GM12873 (cell line): ENCODE measurements at regions not wholly inside any gene's neighbourhood (a gene's known extent, or its start where the extent isn't known, plus 50 kb on each side); places are given as distances from the start of the nearest gene placed in this dataset.

Experiments used
- TF ChIP-seq, protein P1 (sequence below): IDR thresholded peaks from 2 replicates; pipeline ENCODE4 v1.5.1; 2012; ENCODE audit warnings: low read depth, mild to moderate bottlenecking, moderate library complexity, low read length, control low read depth; ENCODE audit not compliant: insufficient read depth; ENCODE audit errors: missing control alignments

DNA sequence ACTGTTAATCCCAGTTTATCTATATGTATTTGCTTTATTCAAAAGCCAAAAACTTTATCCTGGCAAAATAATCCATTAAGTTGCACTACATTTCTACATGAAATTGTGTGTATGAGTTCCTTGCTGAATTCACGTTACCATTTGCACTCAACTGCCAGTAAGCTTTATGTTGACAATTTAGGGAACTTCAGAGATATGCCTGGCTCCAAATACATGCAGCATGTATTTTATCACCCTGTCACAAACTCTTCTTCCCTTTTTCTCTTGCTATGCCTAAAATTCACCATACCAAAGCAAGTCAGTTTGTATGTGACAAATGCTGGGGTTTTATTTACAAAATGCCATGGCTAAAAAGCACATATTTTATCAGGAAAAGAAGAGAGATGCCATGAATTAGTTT, 157.6 kb upstream of the CDH2 start:
- TF ChIP-seq, protein P1, sequence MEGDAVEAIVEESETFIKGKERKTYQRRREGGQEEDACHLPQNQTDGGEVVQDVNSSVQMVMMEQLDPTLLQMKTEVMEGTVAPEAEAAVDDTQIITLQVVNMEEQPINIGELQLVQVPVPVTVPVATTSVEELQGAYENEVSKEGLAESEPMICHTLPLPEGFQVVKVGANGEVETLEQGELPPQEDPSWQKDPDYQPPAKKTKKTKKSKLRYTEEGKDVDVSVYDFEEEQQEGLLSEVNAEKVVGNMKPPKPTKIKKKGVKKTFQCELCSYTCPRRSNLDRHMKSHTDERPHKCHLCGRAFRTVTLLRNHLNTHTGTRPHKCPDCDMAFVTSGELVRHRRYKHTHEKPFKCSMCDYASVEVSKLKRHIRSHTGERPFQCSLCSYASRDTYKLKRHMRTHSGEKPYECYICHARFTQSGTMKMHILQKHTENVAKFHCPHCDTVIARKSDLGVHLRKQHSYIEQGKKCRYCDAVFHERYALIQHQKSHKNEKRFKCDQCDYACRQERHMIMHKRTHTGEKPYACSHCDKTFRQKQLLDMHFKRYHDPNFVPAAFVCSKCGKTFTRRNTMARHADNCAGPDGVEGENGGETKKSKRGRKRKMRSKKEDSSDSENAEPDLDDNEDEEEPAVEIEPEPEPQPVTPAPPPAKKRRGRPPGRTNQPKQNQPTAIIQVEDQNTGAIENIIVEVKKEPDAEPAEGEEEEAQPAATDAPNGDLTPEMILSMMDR, result no peak

DNA sequence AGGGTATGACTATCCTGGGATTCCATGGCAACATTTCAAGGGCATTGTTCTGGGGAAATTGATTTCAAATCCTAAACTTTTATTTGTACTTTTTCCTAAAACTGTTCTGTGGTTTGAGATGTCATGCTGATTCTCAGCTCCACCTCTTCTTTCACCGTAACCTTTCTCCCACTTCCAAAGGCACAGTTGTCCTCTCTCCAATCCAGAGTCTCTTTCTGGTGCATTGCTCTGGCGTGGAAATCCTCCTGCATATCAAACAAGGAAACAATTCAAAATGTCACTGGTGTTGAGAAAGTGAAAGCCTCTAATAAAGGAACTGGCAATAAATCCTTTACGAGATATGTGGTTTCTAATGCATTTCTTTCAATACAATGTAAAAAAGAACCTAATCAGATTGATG, 155.1 kb upstream of the CDH2 start:
- TF ChIP-seq, protein P1, result no peak

DNA sequence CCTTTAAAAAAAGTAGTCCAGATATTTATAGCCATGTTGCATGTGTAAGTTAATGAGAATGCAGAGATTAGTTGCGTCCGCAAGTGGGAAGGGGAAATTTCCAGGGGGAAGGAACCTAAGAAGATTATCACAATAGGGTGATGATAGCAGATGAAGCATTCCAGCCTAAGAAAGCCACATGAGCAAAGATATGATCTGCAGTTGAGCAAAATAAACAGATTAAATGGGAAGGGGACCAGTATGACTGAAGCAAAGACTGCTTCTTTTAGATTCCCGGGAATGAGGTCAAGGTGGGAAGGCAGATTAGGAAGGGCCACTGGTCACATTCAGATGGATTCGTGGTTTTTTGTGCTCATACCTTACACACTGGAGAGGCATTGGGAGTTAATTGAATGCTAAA, 154.6 kb upstream of the CDH2 start:
- TF ChIP-seq, protein P1, result no peak

DNA sequence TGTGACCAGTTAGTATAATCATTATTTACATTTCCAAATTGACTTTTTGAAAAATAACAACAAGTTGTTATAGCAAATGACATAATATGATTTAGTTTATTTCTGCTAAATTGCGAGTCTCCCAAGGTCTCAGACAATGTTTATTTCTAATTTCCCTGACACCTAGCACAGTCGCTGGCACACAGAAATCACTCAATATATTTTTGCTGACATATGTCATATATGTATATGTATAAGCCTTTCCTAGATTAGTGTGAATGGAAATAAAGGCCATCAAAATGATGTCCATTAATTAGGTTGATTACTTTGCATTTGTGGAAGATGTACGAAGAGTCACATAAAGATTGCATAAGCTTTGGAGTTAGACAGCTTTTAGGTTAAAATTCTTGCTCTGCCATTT, 136.7 kb upstream of the CDH2 start:
- TF ChIP-seq, protein P1, result no peak

- TF ChIP-seq, protein P1, result no peak
These were observed 111.9 kb upstream of the CDH2 start for GRCh38 chr18:28288784-28289183.

DNA sequence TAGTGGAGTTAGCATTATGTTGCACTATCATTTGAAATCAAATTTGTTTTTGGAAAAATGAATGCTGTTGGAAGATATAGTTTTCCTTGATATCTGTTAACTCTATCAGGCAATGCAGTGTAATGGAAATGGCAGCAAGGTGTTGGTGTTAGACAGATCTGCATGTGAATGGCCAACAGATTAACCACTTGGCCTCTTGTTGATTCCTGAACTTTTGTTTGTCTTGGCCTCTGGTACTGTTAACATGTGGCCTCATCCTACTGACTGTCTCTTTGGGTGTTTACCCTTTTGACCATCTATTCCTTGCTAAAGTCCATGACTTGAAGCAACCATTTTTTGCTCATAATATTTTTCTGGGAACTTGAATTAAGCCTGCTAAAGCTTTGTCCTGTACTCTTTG, 110.2 kb upstream of the CDH2 start:
- TF ChIP-seq, protein P1, result no peak

DNA sequence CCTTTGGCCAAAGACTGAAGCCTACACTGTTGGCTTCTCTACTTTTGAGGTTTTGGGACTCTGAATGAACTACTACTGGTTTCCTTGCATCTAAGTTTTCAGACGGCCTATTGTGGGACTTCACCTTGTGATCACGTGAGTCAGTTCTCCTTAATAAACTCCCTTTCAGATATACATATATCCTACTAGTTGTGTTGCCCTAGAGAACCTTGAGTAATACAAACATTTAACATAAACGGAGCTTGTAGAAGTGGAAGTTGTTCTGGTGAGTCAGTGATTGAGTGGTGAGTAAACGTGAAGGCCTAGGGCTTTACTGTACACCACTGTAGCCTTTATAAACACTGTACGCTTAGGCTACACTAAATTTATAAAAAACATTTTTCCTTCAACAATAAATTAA, 107.2 kb upstream of the CDH2 start:
- TF ChIP-seq, protein P1, result no peak
